IMR-90 (cell line): ENCODE measurements at regions not wholly inside any gene's neighbourhood (a gene's known extent, or its start where the extent isn't known, plus 50 kb on each side); places are given as distances from the start of the nearest gene placed in this dataset.

Experiments
- BHLHE40 ChIP-seq: fragments of 150-350 bp; IDR thresholded peaks from 2 replicates; pipeline ENCODE4 v1.6.1; 2016; ENCODE audit warnings: mild to moderate bottlenecking, low read depth, low read length
- CEBPB ChIP-seq: IDR thresholded peaks from 2 replicates; pipeline ENCODE4 v1.6.1; 2012; ENCODE audit warnings: low read depth, low read length, improper control_type of control experiment
- CHD1 ChIP-seq: IDR thresholded peaks from 2 replicates; pipeline ENCODE4 v1.6.1; 2012; ENCODE audit warnings: low read depth, low read length, improper control_type of control experiment
- ELK1 ChIP-seq: fragments of 150-350 bp; IDR thresholded peaks from 2 replicates; pipeline ENCODE4 v1.6.1; 2016; ENCODE audit warnings: low read depth, mild to moderate bottlenecking, low read length, moderate library complexity, borderline replicate concordance
- MAFK ChIP-seq: IDR thresholded peaks from 2 replicates; pipeline ENCODE4 v1.6.1; 2012; ENCODE audit warnings: low read depth, low read length, improper control_type of control experiment
- MXI1 ChIP-seq: IDR thresholded peaks from 2 replicates; pipeline ENCODE4 v1.6.1; 2012; ENCODE audit warnings: low read depth, mild to moderate bottlenecking, low read length, moderate library complexity, borderline replicate concordance
- POLR2A ChIP-seq: IDR thresholded peaks from 2 replicates; pipeline ENCODE4 v1.6.1; 2012; ENCODE audit warnings: mild to moderate bottlenecking, low read depth, low read length
- SMC3 ChIP-seq: fragments of 150-350 bp; IDR thresholded peaks from 2 replicates; pipeline ENCODE4 v1.6.1; 2016; ENCODE audit warnings: low read depth, mild to moderate bottlenecking, antibody characterized with exemption, low read length, moderate library complexity
- TF ChIP-seq, protein P1 (sequence below): conservative IDR thresholded peaks from 2 replicates; pipeline ENCODE4 v1.5.1; 2012; ENCODE audit warnings: mild to moderate bottlenecking, low read depth, low read length, improper control_type of control experiment

DNA sequence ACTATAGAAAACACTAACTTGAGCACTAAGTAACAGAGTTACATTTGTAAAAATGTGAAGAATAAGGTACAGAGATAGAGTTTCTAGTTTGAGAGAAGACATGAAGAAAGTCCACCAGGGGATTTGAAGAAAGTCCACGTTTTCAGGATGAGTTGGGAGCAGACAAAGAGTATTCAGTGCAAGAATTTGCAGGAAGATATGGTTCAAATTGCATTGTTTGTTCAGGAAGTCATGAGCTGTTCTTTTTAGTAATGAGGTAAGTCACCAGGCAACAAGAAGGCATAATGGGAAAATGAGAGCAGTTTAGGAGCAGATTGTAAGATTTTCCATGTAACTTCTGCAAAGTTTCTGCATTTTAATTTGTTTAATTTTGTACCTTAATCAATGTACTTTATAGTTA is 618.0 kb downstream of the DACH1 start:
- TF ChIP-seq POLR2A: no peak
- TF ChIP-seq, protein P1, sequence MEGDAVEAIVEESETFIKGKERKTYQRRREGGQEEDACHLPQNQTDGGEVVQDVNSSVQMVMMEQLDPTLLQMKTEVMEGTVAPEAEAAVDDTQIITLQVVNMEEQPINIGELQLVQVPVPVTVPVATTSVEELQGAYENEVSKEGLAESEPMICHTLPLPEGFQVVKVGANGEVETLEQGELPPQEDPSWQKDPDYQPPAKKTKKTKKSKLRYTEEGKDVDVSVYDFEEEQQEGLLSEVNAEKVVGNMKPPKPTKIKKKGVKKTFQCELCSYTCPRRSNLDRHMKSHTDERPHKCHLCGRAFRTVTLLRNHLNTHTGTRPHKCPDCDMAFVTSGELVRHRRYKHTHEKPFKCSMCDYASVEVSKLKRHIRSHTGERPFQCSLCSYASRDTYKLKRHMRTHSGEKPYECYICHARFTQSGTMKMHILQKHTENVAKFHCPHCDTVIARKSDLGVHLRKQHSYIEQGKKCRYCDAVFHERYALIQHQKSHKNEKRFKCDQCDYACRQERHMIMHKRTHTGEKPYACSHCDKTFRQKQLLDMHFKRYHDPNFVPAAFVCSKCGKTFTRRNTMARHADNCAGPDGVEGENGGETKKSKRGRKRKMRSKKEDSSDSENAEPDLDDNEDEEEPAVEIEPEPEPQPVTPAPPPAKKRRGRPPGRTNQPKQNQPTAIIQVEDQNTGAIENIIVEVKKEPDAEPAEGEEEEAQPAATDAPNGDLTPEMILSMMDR: no peak
- TF ChIP-seq MAFK: no peak
- no peak for TF ChIP-seq MXI1
- no peak for TF ChIP-seq SMC3
- no peak for TF ChIP-seq BHLHE40
- TF ChIP-seq ELK1: no peak
- TF ChIP-seq CEBPB: no peak
- no peak for TF ChIP-seq CHD1
